Body of pancreas (tissue), 4 donors: ENCODE measurements at regions not wholly inside any gene's neighbourhood (a gene's known extent, or its start where the extent isn't known, plus 50 kb on each side); places are given as distances from the start of the nearest gene placed in this dataset.

ENCODE experiments used
- CTCF ChIP-seq, 7 experiments: fragments of 450-650 bp in 4 of 7; fragments of 200-600 bp in 3 of 7; sonication (generic) in 3 of 7; IDR thresholded peaks; one replicate each; pipeline ENCODE4 v1.5.1; 2016 to 2019; ENCODE audit warnings: antibody characterized with exemption in 7 of 7
- POLR2A ChIP-seq, 3 donors: fragments of 450-650 bp; IDR thresholded peaks; one replicate each; pipeline ENCODE4 v1.6.1; 2016; ENCODE audit warnings: antibody characterized with exemption in 3 of 3, mild to moderate bottlenecking in 2 of 3

- TF ChIP-seq POLR2A (IDR thresholded peaks at IDR 0.05), result no peak
- TF ChIP-seq CTCF (IDR thresholded peaks at IDR 0.05), result no peak
Observed at GRCh38 chr17:13240851-13241250, 223.0 kb upstream of the ELAC2 start.
